T-helper 9 cell (primary cell): ENCODE measurements at regions not wholly inside any gene's neighbourhood (a gene's known extent, or its start where the extent isn't known, plus 50 kb on each side); places are given as distances from the start of the nearest gene placed in this dataset.
"Not testable (repeated sequence)": the region's sequence is repeated elsewhere in the genome, so short reads cannot be mapped to it uniquely, and the experiment has no call there.

ENCODE experiments used
- DNase-seq: peaks from one replicate; pipeline ENCODE4 v3.0.0-alpha.2; 2020

- DNase-seq = no peak
Measured at GRCh38 chr15:77838595-77838994, 205.9 kb upstream of the LINGO1 start.

GRCh38 chr15:77838061-77838460, 205.3 kb upstream of the LINGO1 start:
- DNase-seq = no peak

GRCh38 chr15:77837649-77838025, 204.9 kb upstream of the LINGO1 start:
- no peak for DNase-seq

GRCh38 chr15:77836906-77837648, 204.4 kb upstream of the LINGO1 start:
- DNase-seq = no peak

- no peak for DNase-seq
Measured at GRCh38 chr15:77836121-77836692, 203.5 kb upstream of the LINGO1 start.

- no peak for DNase-seq
Measured at GRCh38 chr15:77834276-77834990, 201.7 kb upstream of the LINGO1 start.

GRCh38 chr15:77832874-77833273, 200.2 kb upstream of the LINGO1 start:
- DNase-seq = no peak

- DNase-seq = no peak
Measured at GRCh38 chr15:77831986-77832385, 199.3 kb upstream of the LINGO1 start.

- no peak for DNase-seq
Measured at GRCh38 chr15:77830051-77830468, 197.3 kb upstream of the LINGO1 start.

GRCh38 chr15:77829331-77829730, 196.6 kb upstream of the LINGO1 start:
- DNase-seq = not testable (repeated sequence)

GRCh38 chr15:77827860-77828259, 195.1 kb upstream of the LINGO1 start:
- no peak for DNase-seq

- DNase-seq = no peak
Measured at GRCh38 chr15:77826006-77826695, 193.4 kb upstream of the LINGO1 start.

GRCh38 chr15:77825546-77825945, 192.8 kb upstream of the LINGO1 start:
- DNase-seq = no peak

- DNase-seq = no peak
Measured at GRCh38 chr15:77825252-77825542, 192.5 kb upstream of the LINGO1 start.

GRCh38 chr15:77824361-77825251, 191.9 kb upstream of the LINGO1 start:
- DNase-seq = no peak

- no peak for DNase-seq
Measured at GRCh38 chr15:77823736-77824135, 191.0 kb upstream of the LINGO1 start.

- no peak for DNase-seq
Measured at GRCh38 chr15:77822631-77823230, 190.0 kb upstream of the LINGO1 start.

GRCh38 chr15:77821959-77822256, 189.2 kb upstream of the LINGO1 start:
- no peak for DNase-seq

GRCh38 chr15:77821188-77821958, 188.7 kb upstream of the LINGO1 start:
- no peak for DNase-seq

- no peak for DNase-seq
Measured at GRCh38 chr15:77819851-77820728, 187.4 kb upstream of the LINGO1 start.
